ENCODE measurements at regions not wholly inside any gene's neighbourhood (a gene's known extent, or its start where the extent isn't known, plus 50 kb on each side); places are given as distances from the start of the nearest gene placed in this dataset.

- TF ChIP-seq TSHZ1 (tag by site-specific recombination; IDR thresholded peaks at IDR 0.05; ENCODE audit: borderline replicate concordance) (no peak), ZNF350 (tag by site-specific recombination; IDR thresholded peaks at IDR 0.05) (no peak), ZNF16 (tag by site-specific recombination; IDR thresholded peaks at IDR 0.05; ENCODE audit: low read depth) (no peak), ZNF513 (tag by site-specific recombination; IDR thresholded peaks at IDR 0.05) (no peak), FEZF1 (tag by site-specific recombination; IDR thresholded peaks at IDR 0.05) (no peak), KLF8 (tag by site-specific recombination; IDR thresholded peaks at IDR 0.05) (no peak), ZNF785 (tag by site-specific recombination; IDR thresholded peaks at IDR 0.05) (no peak), ZNF311 (tag by site-specific recombination; IDR thresholded peaks at IDR 0.05; ENCODE audit: borderline replicate concordance) (no peak)
Measured at GRCh38 chr2:65525616-65526231, 93.3 kb upstream of the SPRED2 start (continued).

- no peak overlapping the region for H3K4me3 ChIP-seq (ENCODE audit: low read depth, low read length)
- no peak overlapping the region for H3K27ac ChIP-seq (ENCODE audit: extremely low read depth, low read depth, low read length)
- POLR2A ChIA-PET: no interaction called here
- H3K4me1 ChIP-seq (ENCODE audit: control insufficient read depth, insufficient read depth, low read length): no peaks in the 10 kb centered on the region
- CTCF ChIA-PET: no interaction called here
- no peak for TF ChIP-seq ZNF692 (tag by site-specific recombination; IDR thresholded peaks at IDR 0.05)
- no peak for TF ChIP-seq GLI4 (tag by site-specific recombination; IDR thresholded peaks at IDR 0.05)
- no peak for TF ChIP-seq ZFP3 (tag by site-specific recombination; IDR thresholded peaks at IDR 0.05; ENCODE audit: low read depth)
- TF ChIP-seq ZNF473 (tag by site-specific recombination; IDR thresholded peaks at IDR 0.05): no peak
- TF ChIP-seq CTCF (tag by site-specific recombination; IDR thresholded peaks at IDR 0.05): no peak
- TF ChIP-seq ZNF558 (tag by site-specific recombination; IDR thresholded peaks at IDR 0.05): no peak
- H3K36me3 ChIP-seq (ENCODE audit: control insufficient read depth in 2 of 2, insufficient read depth in 1 of 2, low read length in 2 of 2): no peaks in the 10 kb centered on the region
- no peaks in the 10 kb centered on the region for H3K9me3 ChIP-seq (ENCODE audit: control insufficient read depth, insufficient read depth, low read depth, low read length)
Measured at GRCh38 chr2:65522922-65523321, 90.5 kb upstream of the SPRED2 start.

GRCh38 chr2:65518751-65519150 lies 86.4 kb upstream of the SPRED2 start:
- H3K36me3 ChIP-seq (ENCODE audit: control insufficient read depth in 2 of 2, insufficient read depth in 1 of 2, low read length in 2 of 2): no peaks in the 10 kb centered on the region
- CTCF ChIA-PET: interaction anchor here (0.7 kb wide), 1 partner anchor 932 kb away, joined by 3 read pairs; no protein-coding TSS in a partner anchor
- POLR2A ChIA-PET: no interaction called here
- no peaks in the 10 kb centered on the region for H3K9me3 ChIP-seq (ENCODE audit: control insufficient read depth, insufficient read depth, low read depth, low read length)
- H3K4me3 ChIP-seq (ENCODE audit: low read depth, low read length): no peak overlapping the region
- TF ChIP-seq ZNF416 (tag by site-specific recombination; IDR thresholded peaks at IDR 0.05): no peak
- no peak for TF ChIP-seq KLF9 (tag by site-specific recombination; IDR thresholded peaks at IDR 0.05; ENCODE audit: low read depth)
- TF ChIP-seq GLIS1 (tag by site-specific recombination; IDR thresholded peaks at IDR 0.05): no peak
- no peak for TF ChIP-seq ZNF664 (tag by site-specific recombination; IDR thresholded peaks at IDR 0.05)
- TF ChIP-seq ZNF354C (tag by site-specific recombination; IDR thresholded peaks at IDR 0.05; ENCODE audit: borderline replicate concordance, low read depth): no peak
- no peak for TF ChIP-seq ZNF324 (tag by site-specific recombination; IDR thresholded peaks at IDR 0.05)
- no peak for TF ChIP-seq ZNF600 (tag by site-specific recombination; IDR thresholded peaks at IDR 0.05)
- no peak for TF ChIP-seq SCRT2 (tag by site-specific recombination; IDR thresholded peaks at IDR 0.05)
- H3K27ac ChIP-seq (ENCODE audit: extremely low read depth, low read depth, low read length): no peak overlapping the region
- H3K4me1 ChIP-seq (ENCODE audit: control insufficient read depth, insufficient read depth, low read length): no peaks in the 10 kb centered on the region
